ENCODE measurements at regions not wholly inside any gene's neighbourhood (a gene's known extent, or its start where the extent isn't known, plus 50 kb on each side); places are given as distances from the start of the nearest gene placed in this dataset.
"Not testable (repeated sequence)": the region's sequence is repeated elsewhere in the genome, so short reads cannot be mapped to it uniquely, and the experiment has no call there.

DNA sequence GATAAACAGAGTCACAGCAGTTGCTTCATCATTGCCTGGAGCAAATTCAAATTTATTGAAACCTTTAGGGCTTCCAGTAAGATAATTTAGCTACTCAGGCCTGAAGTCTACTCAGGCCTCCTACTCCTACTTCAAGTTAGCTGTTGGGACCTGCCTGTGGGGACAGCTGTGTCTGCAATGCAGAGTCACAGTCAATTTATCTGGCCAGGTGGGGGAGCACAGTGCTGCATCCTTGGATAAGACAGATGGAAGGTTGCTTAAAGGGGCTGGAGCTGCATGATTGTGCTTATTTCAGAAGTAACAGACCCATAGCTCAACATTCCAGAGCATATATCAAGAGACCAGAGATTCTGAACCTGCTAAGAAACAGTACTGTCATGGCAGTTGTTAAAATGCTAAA, 932.1 kb downstream of the QKI start:
- H3K36me3 ChIP-seq (replicated peaks; ENCODE audit: control insufficient read depth, insufficient read depth, low read length): no peaks in the 10 kb centered on the region
- H3K27me3 ChIP-seq (ENCODE audit: control insufficient read depth, insufficient read depth, low read length): no peaks in the 10 kb centered on the region
- H3K4me3 ChIP-seq (ENCODE audit: insufficient read depth, low read depth, low read length): no peak overlapping the region
- no peak for DNase-seq

DNA sequence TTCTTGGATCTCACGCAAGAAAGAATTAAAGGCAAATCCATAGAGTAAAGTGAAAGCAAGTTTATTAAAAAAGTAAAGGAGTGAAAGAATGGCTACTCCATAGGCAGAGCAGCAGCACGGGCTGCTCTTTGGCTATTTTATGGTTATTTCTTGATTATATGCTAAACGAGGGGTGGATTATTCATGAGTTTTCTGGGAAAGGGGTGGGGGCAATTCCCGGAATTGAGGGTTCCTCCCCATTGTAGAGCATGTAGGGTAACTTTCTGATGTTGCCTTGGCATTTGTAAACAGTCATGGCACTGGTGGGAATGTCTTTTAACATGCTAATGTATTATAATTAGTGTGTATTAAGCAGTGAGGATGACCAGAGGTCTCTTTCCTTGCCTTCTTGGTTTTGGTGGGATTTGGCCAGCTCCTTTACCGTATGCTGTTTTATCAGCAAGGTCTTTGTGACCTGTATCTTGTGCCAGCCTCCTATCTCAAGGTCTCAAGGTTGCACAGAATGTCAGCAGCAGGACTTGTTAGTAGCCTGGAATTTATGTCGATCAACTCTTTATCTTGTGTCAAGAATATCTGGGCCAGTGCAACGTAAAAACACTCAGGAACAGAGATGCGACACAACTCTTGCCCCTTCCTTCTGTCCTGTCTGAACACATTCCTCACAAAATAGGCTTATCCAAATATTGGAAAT, 931.4 kb downstream of the QKI start:
- Histone ChIP-seq H3K4me3 (ENCODE audit: insufficient read depth, low read depth, low read length) (no peak overlapping the region), H3K27me3 (ENCODE audit: control insufficient read depth, insufficient read depth, low read length) (no peaks in the 10 kb centered on the region), H3K36me3 (replicated peaks; ENCODE audit: control insufficient read depth, insufficient read depth, low read length) (no peaks in the 10 kb centered on the region)
- no peak for DNase-seq

DNA sequence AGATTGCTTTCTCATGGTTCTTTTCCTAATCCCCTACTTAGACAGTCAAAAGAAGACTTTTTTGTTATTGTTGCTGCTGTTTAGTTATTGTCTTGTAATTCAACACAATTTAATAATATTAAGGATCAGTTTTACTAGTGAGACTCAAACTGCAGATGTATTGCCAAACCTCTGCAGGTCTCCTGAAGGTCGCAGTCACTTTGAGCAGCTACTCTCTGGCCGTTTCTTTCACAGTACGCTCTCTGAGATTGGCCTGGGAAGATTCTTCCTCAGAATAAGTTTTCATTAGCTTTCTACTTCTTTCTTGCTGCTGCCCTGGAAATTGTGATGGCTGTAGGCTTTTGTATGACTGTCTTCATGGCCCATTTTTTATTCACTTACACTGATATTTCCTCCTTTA, 930.8 kb downstream of the QKI start:
- no peaks in the 10 kb centered on the region for H3K36me3 ChIP-seq (replicated peaks; ENCODE audit: control insufficient read depth, insufficient read depth, low read length)
- DNase-seq: no peak
- no peak overlapping the region for H3K4me3 ChIP-seq (ENCODE audit: insufficient read depth, low read depth, low read length)
- H3K27me3 ChIP-seq (ENCODE audit: control insufficient read depth, insufficient read depth, low read length): no peaks in the 10 kb centered on the region

DNA sequence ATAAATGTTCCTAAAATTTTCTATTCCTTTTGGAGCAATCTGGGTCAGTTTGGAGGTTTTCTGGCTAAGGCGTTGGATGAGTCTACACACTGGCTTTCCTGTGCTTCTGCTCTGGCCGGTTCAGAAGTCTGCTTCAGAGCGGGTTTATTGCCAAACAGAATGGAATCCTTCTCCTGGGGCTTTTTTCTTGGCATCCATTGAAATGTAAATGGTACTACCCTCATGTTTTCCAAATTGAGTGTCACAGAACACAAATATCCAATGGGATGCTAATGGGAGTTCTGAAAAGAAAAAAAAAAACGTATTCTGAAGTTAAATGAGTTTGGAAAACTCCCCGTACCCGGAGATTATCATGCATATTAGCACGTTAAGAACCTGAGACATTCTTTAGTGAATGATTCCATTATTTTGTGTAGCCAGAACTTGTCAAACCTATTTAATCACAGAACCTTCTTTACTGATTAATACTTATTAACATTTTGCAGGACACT, 930.3 kb downstream of the QKI start:
- peak; percentile 40 for DNase-seq
- H3K27me3 ChIP-seq (ENCODE audit: control insufficient read depth, insufficient read depth, low read length): no peaks in the 10 kb centered on the region
- no peak overlapping the region for H3K4me3 ChIP-seq (ENCODE audit: insufficient read depth, low read depth, low read length)
- H3K36me3 ChIP-seq (replicated peaks; ENCODE audit: control insufficient read depth, insufficient read depth, low read length): no peaks in the 10 kb centered on the region

DNA sequence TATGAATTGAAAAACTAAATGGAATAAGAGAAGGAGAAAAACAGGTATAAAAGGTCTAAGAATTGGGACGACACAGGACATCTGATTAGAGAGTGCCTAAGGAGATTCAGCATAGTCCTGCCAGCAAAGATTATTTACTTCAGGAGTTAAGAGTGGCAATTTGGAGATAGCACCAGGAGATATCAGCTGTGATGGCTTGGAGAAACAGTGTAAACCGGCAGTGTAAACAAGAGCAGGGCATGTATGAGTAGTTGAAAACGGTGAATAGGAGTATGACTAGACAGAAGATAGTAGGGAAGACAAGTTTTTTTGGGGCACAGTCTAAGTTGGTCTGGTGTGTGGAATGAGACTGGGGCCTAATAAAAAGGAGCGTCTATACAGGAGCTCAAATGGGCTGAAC, 924.9 kb downstream of the QKI start:
- not testable (repeated sequence) for H3K27me3 ChIP-seq (ENCODE audit: control insufficient read depth, insufficient read depth, low read length); H3K36me3 ChIP-seq (replicated peaks; ENCODE audit: control insufficient read depth, insufficient read depth, low read length); DNase-seq

DNA sequence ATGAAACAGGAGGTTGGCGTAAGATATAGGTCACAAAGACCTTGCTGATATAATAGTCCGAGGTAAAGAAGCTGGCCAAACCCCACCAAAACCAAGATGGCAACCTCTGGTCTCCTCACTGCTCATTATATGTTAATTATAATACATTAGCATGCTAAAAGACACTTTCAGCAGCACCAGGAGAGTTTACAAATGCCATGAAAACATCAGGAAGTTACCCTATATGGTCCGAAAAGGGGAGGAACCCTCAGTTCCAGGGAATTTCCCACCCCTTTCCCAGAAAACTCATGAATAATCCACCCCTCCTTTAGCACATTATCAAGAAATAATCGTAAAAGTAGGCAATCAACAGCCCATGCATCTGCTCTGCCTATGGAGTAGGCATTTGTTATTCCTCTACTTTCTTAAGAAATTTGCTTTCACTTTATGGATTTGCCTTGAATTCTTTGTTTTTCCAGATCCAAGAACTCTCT, 923.4 kb downstream of the QKI start:
- H3K36me3 ChIP-seq (replicated peaks; ENCODE audit: control insufficient read depth, insufficient read depth, low read length): no peaks in the 10 kb centered on the region
- no peaks in the 10 kb centered on the region for H3K27me3 ChIP-seq (ENCODE audit: control insufficient read depth, insufficient read depth, low read length)
- DNase-seq: no peak
- no peak overlapping the region for H3K4me3 ChIP-seq (ENCODE audit: insufficient read depth, low read depth, low read length)

More for the DNA sequence above, 924.9 kb downstream of the QKI start:
- H3K4me3 ChIP-seq (ENCODE audit: insufficient read depth, low read depth, low read length): not testable (repeated sequence)

DNA sequence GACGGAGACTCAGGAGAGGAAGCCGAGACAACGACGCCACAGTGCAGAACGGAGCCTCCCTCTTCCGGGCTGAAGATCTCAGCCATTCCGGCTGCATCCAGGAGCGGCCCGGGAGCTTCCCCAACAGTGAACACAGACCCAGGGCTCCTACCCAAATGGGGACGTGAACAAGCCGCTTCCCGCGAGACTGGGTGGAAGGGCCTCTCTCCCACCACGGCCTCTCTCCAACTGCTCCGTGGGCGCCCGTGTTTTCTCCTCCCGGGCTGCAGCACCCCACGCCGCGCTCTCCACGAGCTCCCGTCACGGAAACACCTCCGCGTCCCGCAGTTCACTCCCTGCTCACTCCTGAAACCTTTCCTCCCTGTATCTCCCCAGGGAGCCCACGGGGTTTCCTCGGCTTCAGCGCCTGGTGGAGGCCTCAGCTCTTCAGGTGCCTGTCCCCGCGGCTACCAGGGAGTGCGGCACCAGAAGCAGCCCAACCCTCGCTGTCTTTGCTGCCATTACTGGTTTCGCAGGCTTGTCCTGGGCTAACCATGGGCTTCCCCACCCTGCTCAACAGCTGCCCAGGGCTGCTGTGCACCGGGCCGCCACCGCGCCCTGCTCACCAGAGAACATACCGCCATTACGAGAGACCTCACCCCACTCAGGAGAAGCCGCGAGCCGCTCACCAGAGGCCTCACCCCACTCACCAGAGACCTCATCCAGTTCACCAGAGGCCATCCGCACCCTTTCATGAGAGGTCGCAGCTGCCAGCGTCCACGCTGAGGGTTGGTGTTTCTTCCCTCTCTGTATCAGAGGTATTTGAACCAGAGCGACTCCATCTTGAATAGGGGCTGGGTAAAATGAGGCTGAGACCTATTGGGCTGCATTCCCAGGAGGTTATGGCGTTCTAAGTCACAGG, 922.8 kb downstream of the QKI start:
- no peak overlapping the region for H3K4me3 ChIP-seq (ENCODE audit: insufficient read depth, low read depth, low read length)
- no peaks in the 10 kb centered on the region for H3K27me3 ChIP-seq (ENCODE audit: control insufficient read depth, insufficient read depth, low read length)
- no peaks in the 10 kb centered on the region for H3K36me3 ChIP-seq (replicated peaks; ENCODE audit: control insufficient read depth, insufficient read depth, low read length)
- peak; percentile 9 for DNase-seq

DNA sequence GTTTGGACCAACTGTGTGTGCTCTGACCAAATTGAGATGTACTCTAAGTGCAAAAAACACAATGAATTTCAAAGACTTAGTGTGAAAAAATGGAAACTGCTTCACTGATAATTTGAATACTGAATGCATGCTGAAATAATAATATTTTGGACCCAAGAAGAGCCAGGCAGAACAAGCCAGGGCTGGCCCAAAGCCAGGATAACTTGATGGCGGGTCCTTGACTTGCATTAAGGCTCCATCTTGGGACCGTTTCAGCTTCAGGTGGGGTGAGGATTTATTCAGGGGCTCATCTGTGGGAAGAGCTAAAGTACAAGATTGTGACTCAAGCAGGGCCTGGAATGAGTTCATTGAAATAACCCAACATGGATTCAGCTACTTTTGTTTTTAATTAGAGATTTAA, 921.9 kb downstream of the QKI start:
- Histone ChIP-seq H3K27me3 (ENCODE audit: control insufficient read depth, insufficient read depth, low read length) (no peaks in the 10 kb centered on the region), H3K36me3 (replicated peaks; ENCODE audit: control insufficient read depth, insufficient read depth, low read length) (no peaks in the 10 kb centered on the region), H3K4me3 (ENCODE audit: insufficient read depth, low read depth, low read length) (no peak overlapping the region)
- no peak for DNase-seq

DNA sequence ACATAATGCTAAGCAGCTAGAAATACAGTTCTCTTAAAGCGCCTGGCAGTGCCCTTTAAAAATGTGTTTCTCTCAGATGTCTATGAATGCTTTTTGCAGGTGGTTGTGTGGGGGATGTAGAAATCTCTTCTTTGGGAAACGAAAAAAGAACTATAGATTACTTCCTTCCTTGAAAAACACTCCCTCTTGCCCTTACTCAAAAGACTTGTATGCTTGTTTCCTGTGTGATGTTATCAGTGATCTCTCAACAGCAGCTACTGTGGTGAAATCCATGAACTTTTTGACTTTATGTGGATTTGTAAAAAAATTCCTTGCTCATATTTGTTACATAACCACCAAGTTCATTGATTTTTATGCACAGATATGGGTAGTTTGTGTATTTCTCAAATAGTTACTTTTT, 916.5 kb downstream of the QKI start:
- Histone ChIP-seq H3K36me3 (replicated peaks; ENCODE audit: control insufficient read depth, insufficient read depth, low read length) (no peaks in the 10 kb centered on the region), H3K27me3 (ENCODE audit: control insufficient read depth, insufficient read depth, low read length) (no peaks in the 10 kb centered on the region), H3K4me3 (ENCODE audit: insufficient read depth, low read depth, low read length) (no peak overlapping the region)
- DNase-seq: no peak

DNA sequence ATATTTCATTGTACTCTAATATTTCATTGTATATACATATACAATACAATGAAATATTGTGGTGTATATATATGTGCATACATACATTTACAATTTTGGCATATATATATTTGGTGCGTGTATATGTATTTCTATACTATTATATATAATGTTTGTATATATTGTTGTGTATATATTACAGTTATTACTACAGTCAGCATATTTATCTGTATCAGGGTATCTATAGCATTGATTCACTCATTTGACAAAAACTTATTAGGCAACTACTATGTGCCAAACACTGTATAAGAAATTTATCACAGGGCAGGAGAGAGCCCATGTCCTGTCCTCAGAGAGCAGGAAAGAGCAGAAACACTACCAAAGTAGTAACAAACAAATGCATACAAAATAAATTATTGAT, 910.6 kb downstream of the QKI start:
- H3K4me3 ChIP-seq (ENCODE audit: insufficient read depth, low read depth, low read length): no peak overlapping the region
- no peaks in the 10 kb centered on the region for H3K36me3 ChIP-seq (replicated peaks; ENCODE audit: control insufficient read depth, insufficient read depth, low read length)
- H3K27me3 ChIP-seq (ENCODE audit: control insufficient read depth, insufficient read depth, low read length): no peaks in the 10 kb centered on the region
- DNase-seq: no peak

DNA sequence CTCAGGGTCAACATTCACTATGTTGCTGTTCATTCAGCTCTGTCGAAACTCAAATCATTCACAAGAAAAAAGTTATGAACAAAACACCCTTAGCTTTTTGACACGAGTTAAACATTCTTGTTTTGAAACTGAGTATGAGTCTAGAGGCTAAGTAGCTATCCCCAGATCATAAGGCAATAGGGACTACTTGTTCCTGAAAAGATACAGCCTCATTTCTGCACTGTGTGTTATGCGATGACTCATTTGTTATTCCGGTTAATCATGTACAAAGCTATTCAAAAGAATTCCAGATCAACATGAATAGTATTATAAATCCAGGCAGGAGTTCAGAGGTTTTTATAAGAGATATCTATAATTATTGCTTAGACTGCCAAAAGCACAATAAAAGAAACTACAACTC, 908.0 kb downstream of the QKI start:
- H3K4me3 ChIP-seq (ENCODE audit: insufficient read depth, low read depth, low read length): no peak overlapping the region
- no peak for DNase-seq
- no peaks in the 10 kb centered on the region for H3K36me3 ChIP-seq (replicated peaks; ENCODE audit: control insufficient read depth, insufficient read depth, low read length)
- no peaks in the 10 kb centered on the region for H3K27me3 ChIP-seq (ENCODE audit: control insufficient read depth, insufficient read depth, low read length)

DNA sequence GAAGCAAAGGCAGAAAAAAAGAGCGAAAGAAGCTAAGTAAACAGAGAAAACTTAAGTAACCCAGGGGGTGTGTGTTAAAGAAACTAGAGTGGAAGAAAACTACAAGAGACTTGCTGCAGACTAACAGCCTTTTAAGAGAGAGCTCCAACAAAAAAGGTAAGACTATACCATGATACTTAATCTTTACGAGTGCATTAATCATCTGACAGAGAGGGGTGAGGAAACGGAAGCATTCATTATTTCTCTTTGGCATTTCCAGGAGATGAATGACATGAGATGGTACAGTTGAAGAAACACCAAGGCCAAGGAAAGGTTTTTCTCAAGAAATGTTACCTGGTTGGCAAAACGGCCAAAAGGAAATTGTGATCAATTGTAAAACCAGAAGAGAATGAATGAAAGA, 906.8 kb downstream of the QKI start:
- H3K36me3 ChIP-seq (replicated peaks; ENCODE audit: control insufficient read depth, insufficient read depth, low read length): no peaks in the 10 kb centered on the region
- H3K27me3 ChIP-seq (ENCODE audit: control insufficient read depth, insufficient read depth, low read length): no peaks in the 10 kb centered on the region
- no peak for DNase-seq
- H3K4me3 ChIP-seq (ENCODE audit: insufficient read depth, low read depth, low read length): no peak overlapping the region

DNA sequence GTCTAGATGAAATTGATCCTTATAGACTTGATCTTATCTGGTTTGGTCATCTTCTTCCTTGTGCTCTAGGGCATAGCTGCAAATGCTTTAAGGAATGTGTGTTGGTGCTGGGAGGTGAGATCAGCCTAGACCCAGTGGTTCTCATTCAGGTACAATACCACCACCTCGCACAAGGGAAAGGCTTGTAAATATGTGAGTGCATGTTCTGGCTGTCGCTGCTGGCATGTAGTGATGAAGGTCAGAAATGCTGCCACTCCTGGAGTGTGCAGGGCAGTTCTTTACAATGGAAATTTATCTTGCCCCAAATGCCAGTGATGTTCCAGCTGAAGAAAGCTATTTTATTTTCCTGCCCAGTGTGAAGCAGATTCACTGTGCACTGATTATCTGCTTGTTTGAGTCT, 900.9 kb downstream of the QKI start:
- no peak overlapping the region for H3K4me3 ChIP-seq (ENCODE audit: insufficient read depth, low read depth, low read length)
- H3K36me3 ChIP-seq (replicated peaks; ENCODE audit: control insufficient read depth, insufficient read depth, low read length): no peaks in the 10 kb centered on the region
- no peaks in the 10 kb centered on the region for H3K27me3 ChIP-seq (ENCODE audit: control insufficient read depth, insufficient read depth, low read length)
- no peak for DNase-seq

DNA sequence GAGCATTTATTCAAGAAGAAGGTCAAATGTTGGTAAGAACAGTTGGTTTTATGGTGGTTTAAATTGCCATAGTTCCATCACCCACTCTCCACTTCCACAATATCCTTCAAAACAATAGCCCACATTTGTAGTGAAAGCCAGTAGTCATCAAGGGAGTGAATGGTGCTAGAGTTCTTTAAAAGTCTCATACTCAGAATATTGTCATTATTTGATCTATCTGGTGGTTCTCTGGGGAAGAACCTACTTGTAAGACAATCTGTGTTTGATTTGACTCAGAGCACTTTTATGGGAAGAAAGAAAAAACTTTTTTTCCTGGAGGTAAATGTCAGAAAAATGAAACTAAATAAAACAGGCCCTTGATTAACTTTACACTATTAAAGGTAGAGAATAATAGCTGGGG, 893.8 kb downstream of the QKI start:
- Histone ChIP-seq H3K27me3 (ENCODE audit: control insufficient read depth, insufficient read depth, low read length) (no peaks in the 10 kb centered on the region), H3K4me3 (ENCODE audit: insufficient read depth, low read depth, low read length) (no peak overlapping the region), H3K36me3 (replicated peaks; ENCODE audit: control insufficient read depth, insufficient read depth, low read length) (no peaks in the 10 kb centered on the region)
- DNase-seq: no peak
